Glomerular endothelial cell (primary cell): ENCODE measurements at regions not wholly inside any gene's neighbourhood (a gene's known extent, or its start where the extent isn't known, plus 50 kb on each side); places are given as distances from the start of the nearest gene placed in this dataset.

Source experiments
- DNase-seq: peaks from one replicate; pipeline ENCODE4 v3.0.0-alpha.2; 2011; ENCODE audit warnings: low read depth, low spot score; ENCODE audit errors: extremely low read depth

DNA sequence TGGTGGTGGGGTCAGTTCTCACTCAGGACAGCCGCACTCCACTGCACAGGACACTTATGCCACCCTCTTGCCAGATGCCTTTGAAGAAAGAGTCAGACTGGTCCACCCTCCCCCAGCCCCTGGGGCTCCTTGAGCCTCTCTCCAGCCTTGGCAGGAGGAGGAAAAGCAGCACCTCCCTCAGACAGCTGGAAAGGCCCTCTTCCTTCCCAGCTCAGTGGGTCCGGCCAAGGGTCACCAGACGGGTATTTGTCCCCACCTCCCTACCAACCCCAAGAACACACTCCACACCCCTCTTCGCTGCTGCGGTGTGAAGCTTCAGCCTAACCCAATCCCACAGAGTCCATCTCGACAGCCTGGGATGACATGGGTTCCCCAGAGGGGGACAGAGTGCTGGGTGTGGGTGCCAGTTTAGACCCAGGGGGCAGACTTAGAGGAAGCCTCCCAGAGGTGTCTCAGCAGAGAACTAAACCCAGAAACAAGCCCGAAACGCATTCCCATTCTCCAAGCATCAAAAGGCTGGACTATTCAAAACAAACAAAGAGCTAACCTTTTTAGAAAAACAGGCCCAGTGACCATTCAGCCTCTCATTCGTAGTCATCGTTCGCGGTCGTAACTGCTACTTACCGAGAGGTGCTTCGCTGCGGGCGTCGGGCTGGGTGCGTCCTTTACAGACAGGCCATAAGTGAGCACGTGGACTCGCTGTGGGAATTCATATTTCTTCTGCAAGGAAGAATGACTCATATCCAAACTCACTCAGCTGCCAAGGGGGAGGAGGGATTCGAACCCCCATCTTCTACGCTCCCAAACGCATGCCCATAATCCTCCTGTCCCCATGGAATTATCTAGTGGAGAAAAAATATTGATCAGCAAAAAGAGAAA, 57.5 kb upstream of the ANO1 start:
- DNase-seq = no peak

DNA sequence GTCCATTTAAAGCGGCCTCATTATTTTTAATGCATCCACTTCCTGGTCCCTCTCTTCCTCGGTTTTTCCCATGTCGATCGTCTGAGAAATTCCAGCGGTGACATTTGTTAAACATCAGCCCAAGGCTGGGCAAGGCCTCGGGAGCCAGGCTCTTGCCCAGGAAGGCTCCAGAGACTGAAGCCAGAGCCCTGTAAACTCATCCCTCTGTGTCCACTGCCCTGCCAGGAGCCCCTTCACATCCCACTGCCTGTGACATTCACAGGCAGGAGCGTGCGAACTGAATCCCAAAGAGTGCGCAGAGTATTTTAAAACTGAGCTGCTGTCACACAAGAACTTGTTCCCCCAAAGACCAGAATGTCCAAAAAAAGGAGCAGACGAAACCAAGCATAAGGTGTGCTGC, 56.5 kb upstream of the ANO1 start:
- DNase-seq = no peak

DNA sequence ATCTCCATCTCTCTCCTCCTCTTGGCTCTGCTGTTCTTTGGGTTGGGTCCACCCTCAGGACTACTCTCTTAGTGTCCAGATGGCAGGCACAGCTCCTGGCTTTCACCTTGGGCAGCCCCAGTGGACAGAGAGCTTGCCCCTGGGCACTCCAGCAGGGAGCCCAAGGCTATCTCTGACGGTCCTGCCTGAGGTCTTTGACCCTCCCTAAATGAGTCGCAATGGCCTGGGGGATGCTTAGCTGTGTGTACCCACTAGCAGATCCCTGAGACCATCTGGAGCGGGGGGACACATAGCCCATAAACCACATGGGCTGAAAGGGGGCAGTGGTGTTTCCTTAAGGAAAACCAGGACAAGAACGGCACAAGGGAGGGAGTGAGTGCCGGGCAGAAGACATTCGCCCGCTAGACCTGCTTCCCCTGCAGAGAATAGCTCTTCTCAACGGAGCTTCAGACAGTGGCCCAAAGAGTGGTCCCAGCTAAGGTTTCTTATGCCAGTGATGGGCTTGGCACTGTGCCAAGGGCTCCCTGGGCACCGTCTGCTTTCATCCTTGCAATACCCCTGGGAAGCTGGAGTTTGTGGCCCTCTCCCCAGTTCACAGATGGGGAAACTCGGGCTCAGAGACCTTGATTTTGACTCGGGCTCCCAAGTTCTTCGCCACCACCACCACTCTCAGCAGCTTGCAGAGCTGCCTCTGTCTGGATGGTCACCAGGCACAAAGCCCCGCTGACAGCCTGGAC, 53.9 kb upstream of the ANO1 start:
- DNase-seq = no peak

DNA sequence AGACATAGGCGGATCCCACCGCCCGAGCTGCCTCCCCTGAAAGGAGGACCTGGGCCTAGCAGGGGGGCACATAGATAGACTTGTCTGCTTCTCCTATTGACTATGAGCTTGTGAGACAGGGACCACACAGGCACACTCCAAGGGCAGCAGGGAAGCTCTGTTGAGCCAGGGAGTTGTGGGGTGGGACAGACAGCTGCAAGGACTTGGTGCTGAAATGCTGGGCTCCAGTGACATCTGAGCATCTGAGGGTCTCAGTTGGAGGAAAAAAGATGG, 53.4 kb upstream of the ANO1 start:
- no peak for DNase-seq

DNA sequence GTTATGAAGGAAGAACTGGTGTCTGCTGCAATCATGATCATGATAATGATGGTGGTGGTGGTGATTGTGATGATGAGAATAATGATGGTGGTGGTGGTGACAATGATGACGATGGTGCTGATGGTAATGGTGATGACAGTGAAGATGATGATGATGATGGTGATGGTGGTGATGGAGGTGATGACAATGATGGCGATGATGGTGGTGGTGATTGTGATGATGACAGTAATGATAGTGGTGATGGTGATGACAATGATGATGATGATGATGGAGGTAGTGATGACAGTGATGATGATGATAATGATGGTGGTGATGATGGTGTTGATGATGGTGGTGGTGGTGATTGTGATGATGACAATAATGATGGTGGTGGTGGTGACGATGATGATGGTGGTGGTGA, 52.8 kb upstream of the ANO1 start:
- no peak for DNase-seq

DNA sequence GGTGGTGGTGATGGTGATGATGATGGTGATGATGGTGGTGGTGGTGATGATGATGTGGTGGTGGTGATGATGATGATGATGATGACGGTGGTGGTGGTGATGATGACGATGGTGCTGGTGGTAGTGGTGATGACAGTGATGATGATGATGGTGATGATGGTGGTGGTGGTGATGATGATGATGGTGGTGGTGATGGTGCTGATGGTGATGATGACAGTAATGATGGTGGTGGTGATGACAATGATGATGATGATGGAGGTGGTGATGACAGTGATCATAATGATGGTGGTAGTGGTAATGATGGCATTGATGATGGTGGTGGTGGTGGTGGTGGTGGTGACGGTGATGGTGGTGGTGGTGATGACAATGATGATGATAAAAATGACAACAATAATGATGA, 52.1 kb upstream of the ANO1 start:
- DNase-seq = no peak

DNA sequence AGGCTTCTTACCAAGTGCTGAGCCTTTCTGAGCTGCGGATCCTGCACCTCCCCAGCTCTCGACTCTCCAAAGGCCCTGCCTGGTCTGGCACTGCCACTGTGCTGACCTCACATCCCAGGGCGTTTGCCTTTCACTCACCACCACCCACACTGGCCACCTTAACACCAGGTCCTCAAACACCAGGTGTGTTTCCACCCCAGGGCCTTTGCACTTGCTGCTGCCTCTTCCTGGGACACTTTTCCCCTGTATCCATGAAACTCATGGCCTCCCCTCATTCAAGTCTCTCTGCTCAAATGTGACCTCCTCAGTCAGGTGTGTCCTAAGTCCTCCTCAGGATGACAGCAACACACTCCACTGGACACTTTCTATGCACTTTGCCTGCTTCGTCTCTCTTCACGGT, 51.4 kb upstream of the ANO1 start:
- no peak for DNase-seq

DNA sequence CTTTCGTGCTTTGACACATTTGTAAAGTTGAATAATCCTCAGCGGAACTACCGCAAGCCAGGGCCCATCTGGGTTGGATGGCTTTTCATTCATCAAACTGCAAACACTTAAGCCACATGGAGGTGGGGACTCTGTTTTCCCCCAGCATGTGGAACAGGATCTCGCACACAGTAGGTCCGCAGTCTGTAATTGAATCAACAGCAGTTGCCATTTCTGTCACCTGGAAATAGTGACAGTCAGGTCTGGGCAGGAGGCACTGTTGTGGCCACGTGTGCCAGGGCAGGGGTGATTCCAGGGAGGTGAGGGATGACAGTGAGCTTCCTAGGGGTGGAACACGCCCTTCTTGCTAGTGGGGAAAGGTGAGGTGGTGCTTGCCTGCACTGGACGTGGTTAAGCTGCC, 50.7 kb upstream of the ANO1 start:
- DNase-seq = no peak

DNA sequence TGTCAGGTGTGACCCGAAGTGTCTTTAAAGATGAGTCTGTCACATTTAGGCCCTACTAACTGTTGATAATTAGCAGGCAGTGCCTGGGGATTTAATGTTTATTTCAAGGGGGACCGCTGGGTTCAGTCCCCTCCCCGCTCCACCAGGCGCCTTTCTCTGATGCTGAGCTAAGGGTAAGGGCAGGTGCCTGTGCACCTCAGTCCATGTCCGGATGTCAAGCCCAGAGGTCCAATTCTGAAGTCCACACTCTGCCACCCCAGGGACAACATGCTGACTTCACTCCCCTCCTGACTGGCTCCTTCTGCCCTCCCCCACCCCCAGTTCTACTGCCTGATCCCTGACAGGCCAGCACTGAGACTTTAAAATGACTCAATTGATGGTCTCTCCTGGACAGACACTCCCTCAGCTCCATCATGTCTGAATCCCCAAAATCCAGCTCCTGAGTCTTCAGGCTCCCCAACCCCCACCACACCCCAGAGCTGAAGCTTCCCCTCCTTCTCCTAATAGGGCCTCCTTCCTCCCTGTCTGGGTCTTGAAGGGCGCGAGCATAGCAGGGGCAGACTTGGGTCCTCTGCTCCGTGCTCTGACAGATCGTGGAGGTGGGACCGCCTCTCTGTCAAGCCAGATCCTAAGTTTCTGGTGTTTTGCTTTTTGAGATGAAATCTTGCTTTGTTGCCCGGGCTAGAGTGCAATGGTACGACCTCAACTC, 49.8 kb upstream of the ANO1 start:
- DNase-seq = no peak
